SU-DHL-6 (cell line): ENCODE measurements at regions not wholly inside any gene's neighbourhood (a gene's known extent, or its start where the extent isn't known, plus 50 kb on each side); places are given as distances from the start of the nearest gene placed in this dataset.
"Not testable (repeated sequence)": the region's sequence is repeated elsewhere in the genome, so short reads cannot be mapped to it uniquely, and the experiment has no call there.

Source experiments
- EZH2phosphoT487 ChIP-seq: fragments of 200-600 bp; sonication (generic), shearing (Covaris generic); conservative IDR thresholded peaks from 2 replicates; pipeline ENCODE4 v1.6.1; 2018; ENCODE audit warnings: mild to moderate bottlenecking, antibody characterized with exemption, low read length, moderate library complexity, mixed read lengths
- TF ChIP-seq, protein P1 (sequence below): fragments of 200-600 bp; sonication (generic); IDR thresholded peaks from one replicate; pipeline ENCODE4 v1.5.1; 2017; ENCODE audit warnings: antibody characterized with exemption, mild to moderate bottlenecking, low read length, moderate library complexity; ENCODE audit not compliant: insufficient read depth, poor library complexity, severe bottlenecking

DNA sequence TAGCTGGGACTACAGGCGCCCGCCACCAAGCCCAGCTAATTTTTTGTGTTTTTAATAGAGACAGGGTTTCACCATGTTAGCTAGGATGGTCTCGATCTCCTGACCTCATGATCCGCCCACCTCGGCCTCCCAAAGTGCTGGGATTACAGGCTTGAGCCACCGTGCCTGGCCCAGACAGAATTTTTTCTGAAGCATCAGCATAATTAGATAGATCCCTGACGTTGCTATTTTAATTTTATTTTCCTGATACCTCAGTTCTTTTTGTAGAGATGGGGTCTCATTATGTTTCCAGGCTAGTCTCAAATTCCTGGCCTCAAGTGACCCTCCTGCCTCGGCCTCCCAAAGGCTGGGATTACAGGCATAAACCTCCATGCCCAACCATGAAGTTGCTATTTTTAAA is 79.8 kb downstream of the P2RY1 start:
- not testable (repeated sequence) for TF ChIP-seq EZH2phosphoT487
- TF ChIP-seq, protein P1, sequence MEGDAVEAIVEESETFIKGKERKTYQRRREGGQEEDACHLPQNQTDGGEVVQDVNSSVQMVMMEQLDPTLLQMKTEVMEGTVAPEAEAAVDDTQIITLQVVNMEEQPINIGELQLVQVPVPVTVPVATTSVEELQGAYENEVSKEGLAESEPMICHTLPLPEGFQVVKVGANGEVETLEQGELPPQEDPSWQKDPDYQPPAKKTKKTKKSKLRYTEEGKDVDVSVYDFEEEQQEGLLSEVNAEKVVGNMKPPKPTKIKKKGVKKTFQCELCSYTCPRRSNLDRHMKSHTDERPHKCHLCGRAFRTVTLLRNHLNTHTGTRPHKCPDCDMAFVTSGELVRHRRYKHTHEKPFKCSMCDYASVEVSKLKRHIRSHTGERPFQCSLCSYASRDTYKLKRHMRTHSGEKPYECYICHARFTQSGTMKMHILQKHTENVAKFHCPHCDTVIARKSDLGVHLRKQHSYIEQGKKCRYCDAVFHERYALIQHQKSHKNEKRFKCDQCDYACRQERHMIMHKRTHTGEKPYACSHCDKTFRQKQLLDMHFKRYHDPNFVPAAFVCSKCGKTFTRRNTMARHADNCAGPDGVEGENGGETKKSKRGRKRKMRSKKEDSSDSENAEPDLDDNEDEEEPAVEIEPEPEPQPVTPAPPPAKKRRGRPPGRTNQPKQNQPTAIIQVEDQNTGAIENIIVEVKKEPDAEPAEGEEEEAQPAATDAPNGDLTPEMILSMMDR = not testable (repeated sequence)
